ENCODE measurements at regions not wholly inside any gene's neighbourhood (a gene's known extent, or its start where the extent isn't known, plus 50 kb on each side); places are given as distances from the start of the nearest gene placed in this dataset.

DNA sequence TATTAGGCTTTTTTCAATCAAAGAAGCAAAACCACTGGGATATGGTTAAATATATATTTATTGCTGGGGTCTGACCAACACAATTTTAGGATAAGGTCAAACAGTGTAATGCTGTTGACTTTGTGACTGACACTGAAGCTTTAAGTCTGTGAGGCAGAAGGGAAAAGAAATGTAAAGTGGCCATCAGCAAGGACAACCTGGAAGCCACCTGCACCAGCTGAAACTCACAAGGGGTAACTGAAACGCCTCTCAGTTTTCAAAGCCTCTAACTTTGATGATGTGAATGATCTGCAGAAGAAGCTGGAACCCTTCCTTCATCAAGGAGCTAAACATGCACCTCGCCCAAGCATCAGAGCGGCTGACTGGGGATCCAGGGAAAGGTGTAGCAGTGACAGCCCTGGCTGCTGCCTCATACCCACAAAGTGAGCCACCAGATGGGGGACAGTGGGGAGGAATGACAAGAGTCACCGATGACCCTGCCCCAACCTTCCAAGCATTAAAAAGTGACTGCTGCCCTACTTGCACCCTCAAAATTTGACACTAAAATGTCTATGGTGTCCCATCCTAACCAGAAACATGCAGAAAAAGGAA lies 284.9 kb upstream of the CNTNAP2 start:
- TF ChIP-seq, protein P1, sequence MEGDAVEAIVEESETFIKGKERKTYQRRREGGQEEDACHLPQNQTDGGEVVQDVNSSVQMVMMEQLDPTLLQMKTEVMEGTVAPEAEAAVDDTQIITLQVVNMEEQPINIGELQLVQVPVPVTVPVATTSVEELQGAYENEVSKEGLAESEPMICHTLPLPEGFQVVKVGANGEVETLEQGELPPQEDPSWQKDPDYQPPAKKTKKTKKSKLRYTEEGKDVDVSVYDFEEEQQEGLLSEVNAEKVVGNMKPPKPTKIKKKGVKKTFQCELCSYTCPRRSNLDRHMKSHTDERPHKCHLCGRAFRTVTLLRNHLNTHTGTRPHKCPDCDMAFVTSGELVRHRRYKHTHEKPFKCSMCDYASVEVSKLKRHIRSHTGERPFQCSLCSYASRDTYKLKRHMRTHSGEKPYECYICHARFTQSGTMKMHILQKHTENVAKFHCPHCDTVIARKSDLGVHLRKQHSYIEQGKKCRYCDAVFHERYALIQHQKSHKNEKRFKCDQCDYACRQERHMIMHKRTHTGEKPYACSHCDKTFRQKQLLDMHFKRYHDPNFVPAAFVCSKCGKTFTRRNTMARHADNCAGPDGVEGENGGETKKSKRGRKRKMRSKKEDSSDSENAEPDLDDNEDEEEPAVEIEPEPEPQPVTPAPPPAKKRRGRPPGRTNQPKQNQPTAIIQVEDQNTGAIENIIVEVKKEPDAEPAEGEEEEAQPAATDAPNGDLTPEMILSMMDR (IDR thresholded peaks at IDR 0.05 in 4 of 5, conservative IDR thresholded peaks at IDR 0.05 in 1 of 5), result no peak
- TF ChIP-seq POLR2A (IDR thresholded peaks at IDR 0.05), result no peak
